ENCODE measurements at regions not wholly inside any gene's neighbourhood (a gene's known extent, or its start where the extent isn't known, plus 50 kb on each side); places are given as distances from the start of the nearest gene placed in this dataset.

DNA sequence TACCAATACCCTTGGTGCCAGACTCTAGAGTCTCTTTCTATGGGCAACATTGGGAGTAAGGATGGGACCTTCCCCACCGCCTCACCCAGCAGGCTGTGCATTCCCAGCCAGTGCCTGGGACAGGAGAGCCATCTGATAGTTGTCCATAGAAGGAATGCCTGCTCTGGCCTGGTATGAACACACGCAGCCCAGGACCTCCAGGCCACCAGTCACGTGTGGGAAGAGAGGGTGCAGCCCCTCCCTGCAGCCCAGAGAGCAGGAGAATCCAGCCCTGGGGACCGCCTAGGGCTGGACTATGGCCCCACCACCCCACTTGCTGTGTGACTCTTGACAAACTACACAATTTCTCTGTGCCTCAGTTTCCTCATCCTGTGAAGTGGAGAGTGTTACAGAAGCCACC, 52.5 kb upstream of the ID2 start:
- no peak for DNase-seq (ENCODE audit: low read depth in 3 of 3)

DNA sequence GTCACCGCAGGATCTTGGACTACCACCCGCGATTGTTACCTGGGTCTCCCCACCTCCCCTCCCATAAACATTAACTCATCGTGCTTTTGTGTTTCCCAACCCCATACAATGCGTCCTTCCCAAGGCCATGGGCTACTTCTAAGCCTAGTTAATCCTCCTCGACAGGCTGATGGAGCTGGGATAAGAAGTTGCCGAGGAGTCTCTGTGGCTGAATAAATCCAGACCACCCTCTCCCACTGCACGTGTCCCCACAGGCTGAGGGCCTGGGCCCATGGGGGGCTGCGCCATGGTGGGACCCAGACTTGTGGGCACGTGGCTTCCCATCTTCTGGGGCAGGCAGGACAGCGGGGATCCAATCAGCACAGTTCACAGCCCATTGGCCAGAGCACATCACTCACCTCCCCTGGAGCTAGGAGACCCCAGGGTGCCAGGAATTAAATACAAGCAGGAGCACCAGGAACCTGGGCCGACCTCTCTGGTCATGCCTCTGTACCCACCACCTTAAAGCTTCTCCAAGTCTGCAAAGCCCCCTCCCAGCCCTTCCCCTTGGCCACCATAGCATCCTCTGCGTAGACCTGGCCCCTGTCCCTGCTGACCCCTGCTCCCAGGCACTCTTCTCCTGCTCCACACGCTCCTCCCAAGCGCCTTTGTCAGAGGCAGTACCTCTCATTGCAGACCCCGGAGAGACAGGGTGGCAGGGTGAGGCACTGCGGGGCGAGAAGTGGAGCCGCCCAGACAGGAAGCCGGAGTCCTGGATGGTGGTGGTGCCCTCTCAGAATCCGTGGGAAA, 51.0 kb upstream of the ID2 start:
- no peak for DNase-seq (ENCODE audit: low read depth in 3 of 3)

DNA sequence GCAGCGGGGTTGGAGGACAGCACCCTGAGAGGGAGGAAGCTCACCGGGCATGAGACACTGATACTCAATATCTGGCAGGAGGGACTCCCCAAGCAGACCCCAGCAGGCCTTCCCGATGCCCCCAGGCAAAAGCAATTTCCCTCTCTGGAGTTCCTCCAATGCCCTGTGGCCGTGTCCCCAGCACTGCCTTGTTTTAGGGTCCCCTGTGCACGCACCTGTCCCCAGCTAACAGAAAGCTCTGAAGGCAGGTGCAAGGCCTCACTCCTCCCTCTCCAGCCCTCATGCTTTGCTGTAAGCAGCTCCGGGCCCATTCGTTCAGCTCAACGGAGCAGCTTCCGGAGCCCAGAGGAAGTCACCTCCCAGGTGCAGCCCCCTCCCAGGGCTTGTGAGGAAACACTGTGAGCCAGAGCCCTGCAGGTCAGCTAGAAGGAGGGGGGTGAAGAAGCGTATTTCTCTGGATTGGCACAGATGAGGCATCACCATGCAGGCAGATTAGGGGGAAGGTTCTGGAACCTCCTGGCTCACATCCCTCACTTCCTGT, 50.3 kb upstream of the ID2 start:
- DNase-seq (ENCODE audit: low read depth in 3 of 3) = no peak
